Vagina (tissue), 2 donors: ENCODE measurements at regions not wholly inside any gene's neighbourhood (a gene's known extent, or its start where the extent isn't known, plus 50 kb on each side); places are given as distances from the start of the nearest gene placed in this dataset.

ENCODE experiments used
- DNase-seq, 2 donors: peaks; one replicate each; pipeline ENCODE4 v3.0.0-alpha.2; 2017; ENCODE audit errors: extremely low spot score in 2 of 2
- H3K27ac ChIP-seq: fragments of 200-600 bp; sonication (generic); one replicate; pipeline ENCODE4 v1.5.1; 2019
- H3K27me3 ChIP-seq: fragments of 200-600 bp; sonication (generic); one replicate; pipeline ENCODE4 v1.5.1; 2019
- H3K36me3 ChIP-seq, 2 donors: fragments of 200-600 bp; sonication (generic); one replicate each; pipeline ENCODE4 v1.5.1; 2017 to 2019
- H3K4me1 ChIP-seq: fragments of 200-600 bp; sonication (generic); one replicate; pipeline ENCODE4 v1.5.1; 2019
- H3K4me3 ChIP-seq, 2 donors: fragments of 200-600 bp; sonication (generic); 1 replicate in 1 of 2; 2 replicates in 1 of 2; pipeline ENCODE4 v1.5.1; 2016 to 2019
- H3K9me3 ChIP-seq: fragments of 200-600 bp; sonication (generic); one replicate; pipeline ENCODE4 v1.5.1; 2019
- POLR2A ChIP-seq, 2 donors: fragments of 450-650 bp; IDR thresholded peaks; one replicate each; pipeline ENCODE4 v1.6.1; 2017; ENCODE audit warnings: antibody characterized with exemption in 2 of 2, mild to moderate bottlenecking in 2 of 2, moderate library complexity in 2 of 2
- POLR2AphosphoS5 ChIP-seq, 2 donors: sonication (generic); formaldehyde crosslinking; IDR thresholded peaks; one replicate each; pipeline ENCODE4 v1.9.0; 2017; ENCODE audit warnings: antibody characterized with exemption in 2 of 2, mild to moderate bottlenecking in 2 of 2, low read depth in 1 of 2; ENCODE audit not compliant: insufficient read depth in 1 of 2
- intact Hi-C: fragments of 100-400 bp; cut with DNase I; formaldehyde crosslinking; loops from one replicate; pipeline ENCODE4 v1.15.1; 2023
- TF ChIP-seq, protein P1 (sequence below), 3 experiments: fragments of 450-650 bp in 2 of 3; fragments of 200-600 bp in 1 of 3; sonication (generic) in 1 of 3; IDR thresholded peaks; one replicate each; pipeline ENCODE4 v1.5.1; 2017 to 2019; ENCODE audit warnings: antibody characterized with exemption in 3 of 3, mild to moderate bottlenecking in 2 of 3, moderate library complexity in 2 of 3

GRCh38 chr7:125363873-125364272 lies 434.2 kb upstream of the POT1 start:
- Histone ChIP-seq H3K27me3 (no peaks in the 10 kb centered on the region), H3K36me3 (no peaks in the 10 kb centered on the region)

DNA sequence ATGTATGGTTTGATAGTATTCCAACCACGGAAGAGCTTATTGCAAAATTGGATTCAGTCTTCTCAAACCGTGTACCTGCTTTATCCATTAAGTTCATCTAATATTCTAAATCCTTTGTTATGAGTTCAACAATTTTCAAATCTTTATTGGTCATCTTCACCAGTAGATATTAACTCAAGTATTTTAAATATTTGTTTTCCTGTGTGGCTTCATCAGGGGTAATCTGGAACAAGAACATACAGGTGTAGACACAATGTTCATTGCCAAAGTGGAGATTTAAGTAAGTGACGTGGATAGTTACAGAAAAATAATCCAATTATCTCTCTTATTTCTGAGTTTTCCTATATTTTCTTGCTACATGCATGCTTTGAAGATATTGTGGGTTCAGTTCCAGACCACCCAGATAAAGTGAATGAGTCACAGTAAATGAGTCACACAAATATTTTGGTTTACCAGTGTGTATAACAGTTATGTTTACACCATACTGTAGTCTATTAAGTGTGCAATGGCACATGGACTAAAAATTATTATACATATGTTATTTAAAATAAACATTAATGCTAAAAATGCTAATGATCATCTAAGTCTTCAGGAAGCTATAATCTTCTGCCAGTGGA lies 429.0 kb upstream of the POT1 start:
- TF ChIP-seq POLR2A (IDR thresholded peaks at IDR 0.05) (no peak), POLR2AphosphoS5 (IDR thresholded peaks at IDR 0.05; ENCODE audit: insufficient read depth in 1 of 2, low read depth in 1 of 2) (no peak)
- TF ChIP-seq, protein P1, sequence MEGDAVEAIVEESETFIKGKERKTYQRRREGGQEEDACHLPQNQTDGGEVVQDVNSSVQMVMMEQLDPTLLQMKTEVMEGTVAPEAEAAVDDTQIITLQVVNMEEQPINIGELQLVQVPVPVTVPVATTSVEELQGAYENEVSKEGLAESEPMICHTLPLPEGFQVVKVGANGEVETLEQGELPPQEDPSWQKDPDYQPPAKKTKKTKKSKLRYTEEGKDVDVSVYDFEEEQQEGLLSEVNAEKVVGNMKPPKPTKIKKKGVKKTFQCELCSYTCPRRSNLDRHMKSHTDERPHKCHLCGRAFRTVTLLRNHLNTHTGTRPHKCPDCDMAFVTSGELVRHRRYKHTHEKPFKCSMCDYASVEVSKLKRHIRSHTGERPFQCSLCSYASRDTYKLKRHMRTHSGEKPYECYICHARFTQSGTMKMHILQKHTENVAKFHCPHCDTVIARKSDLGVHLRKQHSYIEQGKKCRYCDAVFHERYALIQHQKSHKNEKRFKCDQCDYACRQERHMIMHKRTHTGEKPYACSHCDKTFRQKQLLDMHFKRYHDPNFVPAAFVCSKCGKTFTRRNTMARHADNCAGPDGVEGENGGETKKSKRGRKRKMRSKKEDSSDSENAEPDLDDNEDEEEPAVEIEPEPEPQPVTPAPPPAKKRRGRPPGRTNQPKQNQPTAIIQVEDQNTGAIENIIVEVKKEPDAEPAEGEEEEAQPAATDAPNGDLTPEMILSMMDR (IDR thresholded peaks at IDR 0.05) = no peak
- Histone ChIP-seq H3K4me3 (no peak overlapping the region), H3K4me1 (no peaks in the 10 kb centered on the region), H3K27ac (no peak overlapping the region), H3K36me3 (no peaks in the 10 kb centered on the region), H3K27me3 (no peaks in the 10 kb centered on the region), H3K9me3 (no peaks in the 10 kb centered on the region)
- intact Hi-C loops = no loop called here
- no peak for DNase-seq

More at GRCh38 chr7:125363873-125364272, 434.2 kb upstream of the POT1 start:
- no peaks in the 10 kb centered on the region for H3K4me1 ChIP-seq
- intact Hi-C loops = no loop called here
- H3K27ac ChIP-seq = no peak overlapping the region
- H3K9me3 ChIP-seq = no peaks in the 10 kb centered on the region
- no peak overlapping the region for H3K4me3 ChIP-seq
- DNase-seq = no peak
- TF ChIP-seq, protein P1 (IDR thresholded peaks at IDR 0.05) = no peak
- TF ChIP-seq POLR2AphosphoS5 (IDR thresholded peaks at IDR 0.05; ENCODE audit: insufficient read depth in 1 of 2, low read depth in 1 of 2) (no peak), POLR2A (IDR thresholded peaks at IDR 0.05) (no peak)

DNA sequence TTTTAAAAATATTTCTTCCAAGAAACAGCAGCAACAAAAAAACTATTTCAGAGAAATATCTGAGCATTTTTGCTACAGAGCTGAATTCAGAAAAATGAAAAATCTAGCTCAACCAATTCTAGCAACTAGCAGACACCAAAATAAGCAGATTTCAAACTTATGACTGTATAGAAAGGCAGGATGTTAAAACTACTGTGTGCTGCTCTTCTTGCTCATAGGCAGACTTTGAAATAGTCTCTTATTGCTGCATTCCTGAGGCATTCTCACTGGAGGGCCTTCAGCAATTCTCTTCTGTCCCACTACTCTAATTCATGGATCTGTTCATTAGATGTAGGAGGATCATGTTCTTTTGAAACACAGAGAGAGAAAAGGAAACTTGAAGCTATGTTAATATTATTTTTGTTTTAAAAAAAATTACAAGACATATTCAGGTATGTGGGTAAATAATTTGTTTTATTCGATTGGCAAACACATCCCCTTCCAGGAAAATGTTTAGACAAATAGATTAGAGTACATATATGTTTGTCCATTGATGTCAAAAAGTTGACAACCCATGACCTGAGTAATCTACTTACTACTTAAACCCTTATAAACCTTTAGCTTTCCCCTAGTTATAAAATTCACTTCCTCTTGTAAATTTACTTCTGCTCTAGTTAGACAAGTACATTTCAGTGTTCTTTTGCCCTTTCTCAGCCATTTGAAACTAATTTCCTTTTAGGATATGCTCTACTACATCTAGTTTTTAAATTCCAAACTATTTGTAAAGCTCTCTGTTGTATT lies 428.2 kb upstream of the POT1 start:
- Histone ChIP-seq H3K27ac (no peak overlapping the region), H3K27me3 (no peaks in the 10 kb centered on the region), H3K4me3 (no peak overlapping the region), H3K9me3 (no peaks in the 10 kb centered on the region), H3K36me3 (no peaks in the 10 kb centered on the region), H3K4me1 (no peaks in the 10 kb centered on the region)
- TF ChIP-seq POLR2A (IDR thresholded peaks at IDR 0.05) = no peak
- TF ChIP-seq POLR2AphosphoS5 (IDR thresholded peaks at IDR 0.05; ENCODE audit: insufficient read depth in 1 of 2, low read depth in 1 of 2) = no peak
- TF ChIP-seq, protein P1 (IDR thresholded peaks at IDR 0.05) = no peak
- DNase-seq = no peak
- intact Hi-C loops = no loop called here

GRCh38 chr7:125355899-125356298 lies 426.3 kb upstream of the POT1 start:
- Histone ChIP-seq H3K4me1 (no peaks in the 10 kb centered on the region), H3K27me3 (no peaks in the 10 kb centered on the region), H3K27ac (no peak overlapping the region), H3K4me3 (no peak overlapping the region), H3K9me3 (no peaks in the 10 kb centered on the region), H3K36me3 (no peaks in the 10 kb centered on the region)
- DNase-seq = no peak
- intact Hi-C loops = no loop called here
- TF ChIP-seq, protein P1 (IDR thresholded peaks at IDR 0.05) = no peak
- TF ChIP-seq POLR2AphosphoS5 (IDR thresholded peaks at IDR 0.05; ENCODE audit: insufficient read depth in 1 of 2, low read depth in 1 of 2) (no peak), POLR2A (IDR thresholded peaks at IDR 0.05) (no peak)

DNA sequence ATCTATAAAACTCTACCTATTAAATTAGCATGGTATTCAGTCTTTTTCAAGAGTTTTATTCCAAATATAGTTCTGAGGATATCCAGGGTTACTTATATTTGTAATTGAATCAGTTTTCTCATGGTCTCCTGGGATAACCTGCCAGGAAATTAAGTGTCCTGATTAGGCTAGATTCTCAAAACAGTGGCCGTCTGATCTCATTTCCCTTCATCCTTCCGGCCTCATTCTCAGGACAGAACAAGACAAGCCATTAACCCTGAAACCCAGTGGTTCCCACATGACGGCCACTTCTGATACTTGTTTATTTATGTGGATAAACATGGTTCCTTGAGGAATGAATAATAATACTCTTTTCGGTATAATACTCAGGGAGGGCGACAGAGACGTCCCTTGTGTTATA lies 417.6 kb upstream of the POT1 start:
- intact Hi-C loops = no loop called here
- H3K36me3 ChIP-seq = no peaks in the 10 kb centered on the region
- H3K9me3 ChIP-seq = no peaks in the 10 kb centered on the region
- no peak overlapping the region for H3K4me3 ChIP-seq
- TF ChIP-seq POLR2A (IDR thresholded peaks at IDR 0.05) (no peak), POLR2AphosphoS5 (IDR thresholded peaks at IDR 0.05; ENCODE audit: insufficient read depth in 1 of 2, low read depth in 1 of 2) (no peak)
- TF ChIP-seq, protein P1 (IDR thresholded peaks at IDR 0.05) = no peak
- H3K27me3 ChIP-seq = no peaks in the 10 kb centered on the region
- no peak overlapping the region for H3K27ac ChIP-seq
- DNase-seq = no peak
- no peaks in the 10 kb centered on the region for H3K4me1 ChIP-seq
